HG02852 (cell line): ENCODE measurements at regions not wholly inside any gene's neighbourhood (a gene's known extent, or its start where the extent isn't known, plus 50 kb on each side); places are given as distances from the start of the nearest gene placed in this dataset.

ENCODE experiments used
- ATAC-seq: cut with Tn5 transposase; IDR thresholded peaks from one replicate; pipeline ENCODE4 v1.9.1; 2021; ENCODE audit warnings: mild to moderate bottlenecking, moderate library complexity; ENCODE audit not compliant: unreplicated experiment

DNA sequence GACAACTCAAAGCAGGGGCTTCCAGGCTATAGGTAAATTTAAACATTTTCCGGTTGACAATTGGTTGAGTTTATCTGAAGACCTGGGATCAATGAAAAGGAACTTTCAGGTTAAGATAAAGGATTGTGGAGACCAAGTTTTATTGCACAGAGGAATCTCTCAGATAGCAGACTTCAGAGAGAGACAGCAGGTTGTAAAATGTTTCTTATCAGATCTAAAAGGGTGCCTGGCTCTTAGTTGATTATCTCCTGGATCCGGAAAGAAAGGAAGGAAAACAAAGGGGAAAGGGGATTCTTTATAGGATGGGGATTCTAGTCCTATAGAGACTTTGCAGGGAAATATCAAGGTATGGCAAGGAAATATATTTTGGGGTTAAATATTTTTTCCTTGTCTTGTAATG is 951.3 kb upstream of the SEMA6D start:
- no peak for ATAC-seq

DNA sequence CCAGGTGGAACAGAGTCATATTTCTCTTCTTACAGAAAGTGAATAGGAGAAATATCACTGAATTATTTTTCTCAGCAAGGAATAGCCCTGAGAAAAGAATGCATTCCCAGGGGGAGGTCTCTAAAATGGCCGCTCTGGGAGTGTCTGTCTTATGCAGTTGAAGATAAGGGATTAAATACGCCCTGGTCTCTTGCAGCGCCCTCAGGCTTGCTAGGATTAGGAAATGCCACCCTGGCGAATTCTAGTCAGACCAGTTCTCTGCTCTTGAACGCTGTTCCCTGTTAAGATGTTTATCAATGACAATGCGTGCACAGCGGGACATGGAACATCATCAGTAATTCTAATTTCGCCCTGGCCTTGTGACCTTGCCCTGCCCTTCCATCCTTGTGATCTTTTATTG is 949.0 kb upstream of the SEMA6D start:
- ATAC-seq, result no peak

DNA sequence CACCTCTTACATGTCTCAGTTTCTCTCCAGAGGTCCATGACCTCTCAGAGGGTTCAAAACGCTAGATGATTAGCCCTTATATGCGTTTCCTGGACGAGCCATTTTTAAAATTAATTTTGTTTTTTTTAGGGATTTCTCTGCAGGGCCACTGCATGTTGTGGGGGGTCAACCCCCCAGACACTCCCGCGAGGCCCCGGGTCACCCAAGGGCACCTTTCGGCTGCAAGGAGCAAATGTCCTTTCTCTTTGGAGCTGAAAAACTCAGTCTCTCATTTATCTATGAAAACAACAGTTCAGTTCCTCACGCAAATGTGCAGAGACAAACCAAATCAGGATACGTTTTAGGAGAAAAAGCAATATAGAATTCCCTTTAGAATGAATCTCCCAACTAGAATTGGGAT is 944.3 kb upstream of the SEMA6D start:
- ATAC-seq, result no peak

DNA sequence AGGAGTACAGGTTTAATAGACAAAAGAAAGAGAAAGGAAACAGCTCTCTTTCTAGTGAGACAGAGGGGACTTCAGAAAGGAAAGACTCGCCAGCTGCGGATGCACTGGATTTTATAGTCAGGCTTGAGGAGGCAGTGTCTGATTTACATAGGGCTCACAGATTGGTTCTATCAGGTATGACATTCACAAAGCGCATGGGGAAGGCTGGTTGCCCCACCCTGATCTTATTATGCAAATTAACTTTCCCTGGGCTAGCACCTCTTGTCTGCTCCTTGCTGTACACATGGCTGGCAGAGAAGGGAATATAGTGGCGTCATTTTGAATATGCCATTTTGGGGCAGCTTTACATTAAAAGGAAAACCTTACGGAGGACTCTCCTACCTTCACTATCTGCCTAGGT is 938.4 kb upstream of the SEMA6D start:
- ATAC-seq, result no peak

DNA sequence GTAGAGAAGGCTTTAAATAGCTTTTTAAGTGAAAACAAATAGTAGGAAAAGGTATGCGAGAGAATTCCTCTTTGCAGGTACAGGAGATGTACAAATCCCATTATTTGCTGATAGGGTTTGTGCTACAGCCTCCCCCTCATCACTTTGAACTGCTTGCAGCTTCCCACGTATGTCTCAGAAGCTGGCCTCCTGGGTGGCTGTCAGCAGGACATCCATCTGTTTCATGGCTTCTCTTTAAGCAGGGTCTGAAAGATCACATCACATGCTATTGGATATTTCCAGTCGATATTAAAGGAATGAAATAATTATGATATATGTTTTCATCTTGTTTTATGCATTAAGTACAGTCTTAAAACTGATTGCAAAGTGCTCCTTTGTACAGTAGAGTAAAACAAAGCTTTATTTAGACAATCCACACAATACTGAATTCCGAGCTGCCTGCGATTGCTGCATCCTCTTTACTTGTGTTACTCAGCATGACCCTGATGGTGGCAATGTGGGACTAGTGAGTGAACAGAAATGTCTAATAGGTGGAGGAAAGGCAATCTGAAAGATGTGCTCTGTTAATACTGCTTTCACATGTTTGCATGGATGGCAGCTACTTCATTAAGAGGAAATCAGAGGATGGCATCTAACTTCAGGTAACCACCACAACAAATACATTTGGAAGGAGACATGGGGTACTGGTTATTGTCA is 930.6 kb upstream of the SEMA6D start:
- no peak for ATAC-seq

DNA sequence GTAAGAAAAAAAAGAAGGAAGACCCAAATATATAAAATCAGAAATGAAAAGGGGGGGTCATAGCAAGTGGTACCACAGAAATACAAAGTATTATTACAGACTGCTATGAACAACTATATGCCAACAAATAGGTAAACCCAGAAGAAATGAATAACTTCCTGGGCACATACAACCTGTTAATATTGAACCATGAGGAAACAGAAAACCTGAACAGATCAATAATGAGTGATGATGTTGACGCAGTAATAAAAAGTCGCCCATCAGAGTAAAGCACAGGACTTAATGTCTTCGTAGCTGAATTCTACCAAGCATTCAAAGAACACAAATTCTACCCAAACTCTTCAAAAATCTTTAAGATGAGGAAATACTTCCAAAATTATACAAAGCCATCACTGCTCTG is 921.6 kb upstream of the SEMA6D start:
- no peak for ATAC-seq

DNA sequence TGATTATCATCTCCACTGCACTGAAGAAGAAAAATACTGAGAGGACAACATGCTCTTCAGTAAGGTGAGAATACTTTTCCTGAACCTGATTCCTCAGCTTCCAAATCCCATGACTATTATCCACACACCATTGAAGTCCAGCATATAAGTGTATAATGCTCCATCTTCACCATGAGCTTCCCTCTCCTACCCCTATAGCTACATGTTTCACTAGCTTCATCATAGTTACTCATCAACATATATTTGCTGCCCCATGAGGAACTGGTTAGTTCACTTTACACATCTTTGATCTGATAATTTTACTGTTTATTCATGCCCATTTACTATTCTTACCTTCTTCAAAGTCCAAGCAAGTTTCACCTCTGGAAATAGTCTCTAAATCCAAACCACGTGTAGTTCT is 908.5 kb upstream of the SEMA6D start:
- ATAC-seq, result no peak

DNA sequence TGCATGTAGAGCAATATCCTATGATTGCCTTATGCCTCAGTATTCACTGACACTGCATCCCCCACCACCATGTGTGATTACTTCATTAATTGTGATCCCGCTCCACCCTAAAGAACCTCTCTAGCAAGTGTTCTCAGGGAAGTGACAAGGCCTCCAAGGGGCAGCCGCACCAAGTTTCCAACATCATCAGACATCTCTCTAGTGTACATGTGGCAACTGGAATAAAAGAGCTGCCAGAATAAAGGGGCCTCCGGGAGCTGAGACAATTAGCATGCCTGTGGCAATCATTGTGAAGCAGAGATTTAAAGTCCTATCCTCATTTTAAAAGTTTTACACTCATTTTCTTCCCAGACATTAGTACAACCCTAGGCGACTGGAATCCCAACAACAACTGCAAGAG is 902.1 kb upstream of the SEMA6D start:
- no peak for ATAC-seq

DNA sequence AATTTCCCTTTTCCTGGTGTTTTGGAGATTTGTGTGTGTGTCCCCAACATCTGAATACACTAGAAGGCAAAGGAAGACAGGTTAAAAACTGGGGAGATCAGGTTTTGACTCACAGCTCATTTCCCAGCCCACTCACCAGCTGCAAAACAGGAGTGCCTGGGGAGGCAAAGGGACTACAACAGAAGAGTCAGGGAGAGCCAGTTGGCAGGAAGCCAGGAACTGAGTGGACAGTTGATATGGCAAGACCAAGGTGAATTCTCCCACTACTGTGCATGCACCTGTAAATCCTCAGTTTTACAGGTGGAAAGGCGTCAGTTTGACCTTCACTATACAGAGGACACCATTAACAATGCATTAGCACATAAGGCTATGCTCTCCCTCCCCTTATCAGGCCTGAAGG is 901.5 kb upstream of the SEMA6D start:
- no peak for ATAC-seq

DNA sequence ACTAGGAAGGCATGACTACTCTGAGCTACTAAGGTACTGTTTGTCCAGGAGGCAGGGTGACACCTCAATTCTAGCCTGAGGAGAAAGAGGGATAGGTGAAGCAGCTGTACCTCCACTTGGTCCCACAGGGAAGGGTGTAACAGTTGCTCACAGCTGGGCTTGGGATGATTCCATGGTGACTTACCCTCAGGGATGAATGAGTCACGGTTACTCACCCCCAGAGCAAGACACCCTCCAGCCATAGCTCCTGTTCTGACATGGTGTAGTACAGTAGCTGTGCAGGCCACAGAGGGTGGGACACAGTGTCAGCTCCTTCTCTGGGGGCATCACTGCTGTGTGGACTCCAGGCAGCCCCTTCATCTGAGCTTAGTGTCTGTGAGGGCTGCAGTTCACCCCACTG is 868.6 kb upstream of the SEMA6D start:
- ATAC-seq, result no peak

DNA sequence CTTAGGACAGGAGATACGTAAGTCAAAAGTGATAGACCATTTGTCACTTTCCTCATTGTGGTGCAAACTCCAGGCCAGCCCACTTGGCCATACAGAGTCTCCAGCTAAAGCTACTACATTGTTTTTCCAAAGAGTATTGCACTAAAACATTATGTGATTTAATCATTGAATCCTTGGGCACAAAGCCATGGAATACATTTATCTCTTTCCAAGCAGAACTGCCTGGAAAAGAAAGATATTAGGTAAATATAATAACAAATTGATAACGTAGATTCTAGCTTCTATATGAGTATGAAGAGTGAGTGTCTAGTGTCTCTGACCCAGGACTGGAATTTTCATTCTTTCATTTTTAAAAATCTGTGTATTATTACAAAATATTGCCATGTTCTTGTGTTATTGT is 863.7 kb upstream of the SEMA6D start:
- no peak for ATAC-seq

DNA sequence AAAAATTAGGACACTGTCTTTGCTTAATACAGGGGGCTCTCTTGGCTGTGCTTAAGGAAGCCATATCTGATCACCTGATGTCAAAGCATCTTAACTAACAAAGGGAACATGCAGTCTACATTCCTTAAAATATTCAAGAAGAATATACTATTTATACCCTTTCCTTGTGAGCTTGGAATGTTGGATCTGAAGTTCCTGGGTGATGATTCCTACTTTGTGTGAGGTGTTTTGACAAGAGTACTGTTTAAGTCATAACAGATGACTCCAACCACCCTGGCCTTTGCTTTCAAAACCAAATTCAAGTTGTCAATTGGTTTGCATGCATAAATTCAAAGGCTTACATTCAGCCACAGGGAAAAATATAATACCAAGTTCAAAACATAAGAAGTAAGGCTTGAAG is 862.7 kb upstream of the SEMA6D start:
- no peak for ATAC-seq

DNA sequence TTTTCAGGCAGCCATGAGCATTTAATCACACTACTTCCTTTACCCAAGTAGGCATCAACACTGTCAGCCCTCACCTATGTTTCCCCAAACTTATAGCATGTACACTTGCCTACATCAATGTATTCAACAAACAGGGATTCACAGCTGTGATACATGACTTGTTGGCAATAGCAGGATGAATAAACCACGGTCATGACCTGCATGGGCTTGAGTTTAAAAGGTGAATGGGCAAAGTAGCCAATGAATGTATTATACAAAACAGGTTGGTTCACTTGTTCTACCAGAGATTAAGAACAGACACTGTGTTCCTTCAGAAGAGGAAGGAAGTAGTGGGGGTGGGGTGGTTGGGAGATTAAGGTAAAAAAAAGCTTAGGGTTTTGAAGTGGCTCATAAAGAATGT is 861.9 kb upstream of the SEMA6D start:
- no peak for ATAC-seq

DNA sequence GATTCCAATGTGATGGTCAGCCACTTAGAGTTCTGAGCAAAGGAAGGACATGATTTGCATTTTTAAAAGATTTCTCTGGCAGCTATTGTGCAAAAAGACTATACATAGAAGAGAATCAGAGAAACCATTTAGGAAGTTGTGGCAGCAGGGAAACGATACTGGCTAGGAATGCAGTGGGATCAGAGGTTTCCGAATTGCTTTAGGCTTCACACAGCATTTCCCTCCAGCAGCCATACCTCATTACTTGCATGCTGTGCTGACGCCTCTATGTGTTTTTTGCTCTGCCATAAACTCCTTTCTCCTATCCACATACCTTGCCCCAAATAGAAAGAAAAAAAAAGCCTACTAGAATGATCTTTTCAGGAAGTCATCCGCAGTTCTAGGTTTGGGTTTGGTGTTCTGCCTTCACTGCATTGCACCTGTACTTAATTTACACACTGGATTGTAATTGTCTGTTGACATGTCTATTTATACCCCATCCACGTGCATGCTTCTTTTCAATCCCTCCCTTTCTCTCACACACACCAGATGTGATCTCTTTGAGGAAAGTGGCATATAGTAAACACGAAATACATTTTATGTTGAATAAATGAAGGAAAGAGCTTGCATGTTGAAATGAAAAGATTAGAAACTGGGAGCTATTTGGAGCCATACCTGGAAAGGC is 860.3 kb upstream of the SEMA6D start:
- no peak for ATAC-seq

DNA sequence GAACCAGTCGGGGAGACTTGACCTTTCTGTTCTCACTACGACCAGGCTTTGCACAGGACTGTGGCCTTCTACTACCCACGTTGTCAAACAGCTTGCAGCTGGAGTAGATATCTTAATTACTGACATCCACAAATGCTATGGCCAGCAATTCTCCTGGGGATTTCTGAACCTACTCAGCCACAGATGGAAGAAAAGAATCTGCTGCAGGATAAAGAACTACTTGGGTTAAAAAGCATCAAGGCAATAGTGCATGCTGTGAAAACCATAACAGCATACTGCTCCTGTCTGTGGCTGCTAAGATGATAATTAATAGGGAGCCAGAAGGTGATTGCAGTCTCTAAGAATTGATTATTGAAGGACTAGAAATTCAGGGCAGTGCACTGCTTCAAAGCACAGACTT is 859.2 kb upstream of the SEMA6D start:
- no peak for ATAC-seq

DNA sequence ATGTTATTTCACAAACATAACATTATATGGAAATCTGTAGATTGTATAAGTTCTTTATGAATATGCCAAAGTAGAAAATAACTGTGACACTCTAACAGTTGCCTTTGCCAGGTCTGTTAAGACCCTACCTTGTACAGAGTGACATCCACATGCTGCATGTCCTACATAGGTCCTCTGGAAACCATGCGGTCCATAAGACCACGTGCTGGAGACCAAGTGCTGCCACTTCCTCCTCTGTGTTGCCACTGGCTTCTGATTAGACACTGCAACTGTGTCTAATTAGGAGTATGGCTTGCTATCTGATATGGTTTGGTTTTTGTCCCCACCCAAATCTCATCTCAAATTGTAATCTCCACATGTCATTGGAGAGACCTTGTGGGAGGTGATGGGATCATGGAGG is 855.5 kb upstream of the SEMA6D start:
- ATAC-seq, result no peak

DNA sequence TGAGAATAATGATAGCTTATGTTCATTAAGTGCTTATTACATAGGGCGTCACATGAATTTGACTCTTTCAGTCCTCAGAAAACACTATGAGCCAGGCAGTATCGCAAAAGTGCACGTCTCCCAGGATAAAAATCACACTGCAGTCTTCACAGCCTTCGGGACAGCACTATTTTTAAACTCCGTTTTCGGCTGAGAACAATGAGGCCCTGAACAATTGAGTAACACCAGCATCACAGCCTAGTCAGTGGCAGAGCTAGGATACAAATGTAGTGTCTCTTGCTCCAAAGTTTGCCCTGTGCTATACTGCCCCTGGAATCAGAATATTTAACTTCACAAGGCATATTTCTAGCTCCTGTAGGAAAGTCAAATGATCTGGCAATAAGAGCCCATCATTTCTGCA is 852.1 kb upstream of the SEMA6D start:
- ATAC-seq, result no peak

DNA sequence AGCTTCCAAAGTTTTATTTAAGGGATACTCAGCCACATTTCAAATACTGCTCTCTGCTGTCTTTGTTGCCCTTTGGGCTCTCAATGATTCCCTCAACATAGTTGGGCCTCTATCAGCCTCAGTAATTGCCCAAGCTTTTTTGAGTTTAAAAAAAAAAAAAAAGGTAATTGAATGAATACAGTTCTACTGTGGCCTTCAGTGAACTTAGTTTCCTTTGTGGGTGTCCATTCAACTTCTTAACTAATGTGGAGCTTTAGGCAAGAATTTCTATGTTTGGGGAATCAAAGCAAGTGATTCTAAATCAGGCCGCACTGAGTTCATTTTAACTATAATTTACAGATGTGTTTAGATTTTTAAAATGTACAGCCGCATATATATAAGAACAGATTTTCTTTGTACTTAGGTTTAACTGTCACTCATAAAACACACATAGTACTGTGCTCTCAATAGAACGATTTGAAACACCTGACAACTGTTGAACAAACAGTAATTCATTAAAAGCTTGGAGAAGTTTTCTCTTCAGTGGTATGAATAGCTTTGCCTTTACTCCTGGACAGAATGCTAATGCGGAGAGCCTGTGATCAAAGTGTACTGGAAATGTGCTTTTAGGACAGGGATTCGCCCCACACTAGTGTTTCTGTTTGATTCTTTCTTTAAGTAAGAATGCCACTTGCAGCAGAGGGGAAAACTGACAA is 844.9 kb upstream of the SEMA6D start:
- no peak for ATAC-seq

DNA sequence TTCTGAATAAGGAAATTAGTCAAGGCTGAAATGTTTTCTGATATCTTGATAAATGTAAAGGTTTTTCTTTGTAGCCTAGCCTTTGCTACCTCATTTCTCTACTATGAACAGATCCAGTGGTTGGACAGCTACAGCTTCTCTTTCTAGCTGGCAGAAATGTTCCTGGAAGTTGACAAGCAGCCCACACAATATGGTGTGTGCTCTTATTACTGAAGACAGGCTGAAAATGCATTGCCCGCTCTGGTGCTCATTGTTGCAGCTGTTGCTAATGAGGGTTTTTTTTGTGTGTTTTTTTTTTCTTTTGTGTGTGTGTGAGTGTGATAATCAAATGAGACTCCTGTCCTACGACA is 844.3 kb upstream of the SEMA6D start:
- ATAC-seq, result no peak

DNA sequence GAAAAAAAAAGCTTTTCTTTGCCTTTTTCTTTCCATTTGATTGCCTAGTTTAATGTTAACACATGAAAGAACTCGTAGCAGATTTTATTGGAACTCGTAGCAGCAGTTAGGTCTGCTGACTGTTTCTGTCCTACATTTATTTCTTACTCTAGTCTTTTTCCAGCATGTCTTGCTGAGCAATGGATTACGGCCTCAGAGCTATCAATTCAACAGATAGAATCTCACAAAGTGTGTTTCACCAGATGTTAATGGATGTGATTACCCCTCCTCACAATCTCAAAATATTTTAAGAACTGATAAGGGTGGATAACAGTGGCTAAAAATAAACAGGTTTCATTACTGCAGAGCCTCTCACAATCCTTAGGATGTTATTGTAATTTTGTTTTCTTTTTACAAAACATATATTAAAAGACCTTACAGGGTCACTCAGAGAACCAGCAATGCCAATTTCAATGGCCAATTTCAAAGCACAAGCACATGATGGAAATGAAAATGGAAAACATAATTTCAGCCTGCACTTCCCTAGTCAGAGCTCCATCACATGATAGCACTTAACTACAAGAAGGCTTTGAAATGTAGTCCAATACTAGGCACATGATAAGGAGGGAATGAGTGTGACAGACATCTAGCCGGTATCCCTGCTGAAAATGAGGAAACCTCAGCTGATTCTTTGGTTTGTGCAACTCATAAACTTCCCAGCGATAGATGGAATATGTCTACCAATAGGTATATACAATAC is 838.1 kb upstream of the SEMA6D start:
- no peak for ATAC-seq

DNA sequence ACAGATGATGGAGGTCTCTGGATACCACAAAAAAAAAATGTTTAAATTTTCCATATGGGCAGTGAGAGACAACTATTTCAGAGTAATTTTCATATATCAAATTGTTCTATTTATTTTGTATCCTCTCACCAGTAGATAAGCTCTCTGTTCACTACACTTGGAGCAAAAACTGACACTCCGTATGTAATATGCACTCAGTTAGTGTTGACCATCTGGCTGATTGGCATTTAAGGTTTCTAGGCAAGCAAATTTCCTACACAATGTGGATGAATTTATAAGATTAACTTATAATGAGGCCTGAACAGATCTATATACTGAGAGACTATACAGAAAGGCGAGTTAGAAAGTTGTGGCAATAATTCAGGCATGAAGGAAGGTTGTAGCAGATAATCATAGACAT is 836.5 kb upstream of the SEMA6D start:
- ATAC-seq, result no peak

DNA sequence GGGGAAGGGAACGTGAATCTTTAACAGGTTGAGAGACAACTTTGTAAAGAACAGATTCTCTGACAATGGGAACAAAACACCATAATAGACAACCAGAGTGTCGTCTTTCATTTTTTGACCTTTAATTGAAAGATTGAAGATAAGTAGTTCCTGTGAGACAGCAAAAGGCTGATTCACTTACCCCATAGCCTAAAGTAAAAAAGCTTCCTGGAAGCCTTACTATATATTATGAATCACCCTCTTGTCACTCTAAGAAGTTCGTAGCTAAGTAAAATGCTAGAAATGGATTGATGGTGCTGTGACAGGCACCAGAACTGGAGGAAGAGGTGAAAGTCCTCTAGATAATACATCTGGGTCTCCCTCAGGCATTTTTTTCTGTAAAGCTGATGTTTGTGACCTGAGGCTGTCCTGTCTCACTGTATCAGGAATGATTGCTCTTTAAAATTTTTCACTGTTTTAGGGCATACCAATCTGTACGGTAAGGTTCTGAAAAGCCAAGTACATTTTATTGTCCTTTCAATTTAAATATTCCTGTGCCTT is 824.6 kb upstream of the SEMA6D start:
- ATAC-seq, result no peak
